GM23338 (cell line): ENCODE measurements at regions not wholly inside any gene's neighbourhood (a gene's known extent, or its start where the extent isn't known, plus 50 kb on each side); places are given as distances from the start of the nearest gene placed in this dataset.

Experiments used
- ATAC-seq: fragments of 200-7000 bp; cut with Tn5 transposase; 3 replicates; pipeline ENCODE4 v1.9.1; 2020
- DNase-seq: peaks from one replicate; pipeline ENCODE4 v3.0.0-alpha.2; 2015; ENCODE audit warnings: low spot score
- H2AFZ ChIP-seq: fragments of 200-600 bp; sonication (generic); 2 replicates; pipeline ENCODE4 v1.8.0; 2016; ENCODE audit warnings: antibody characterized with exemption, mild to moderate bottlenecking, moderate library complexity
- H3F3A ChIP-seq: fragments of 200-600 bp; sonication (generic); replicated peaks from 2 replicates; pipeline ENCODE4 v1.8.0; 2017; ENCODE audit warnings: antibody characterized with exemption, mixed run types, low read depth
- H3K27ac ChIP-seq: fragments of 200-600 bp; sonication (generic); 2 replicates; pipeline ENCODE4 v1.6.1; 2016; ENCODE audit warnings: low read depth
- H3K27me3 ChIP-seq: fragments of 200-600 bp; sonication (generic); 2 replicates; pipeline ENCODE4 v1.8.0; 2016; ENCODE audit warnings: mild to moderate bottlenecking, mixed run types, moderate library complexity; ENCODE audit not compliant: insufficient read depth
- H3K36me3 ChIP-seq: fragments of 200-600 bp; sonication (generic); 2 replicates; pipeline ENCODE4 v1.8.0; 2016; ENCODE audit warnings: mild to moderate bottlenecking; ENCODE audit not compliant: insufficient read depth
- H3K4me1 ChIP-seq: fragments of 200-600 bp; sonication (generic); 2 replicates; pipeline ENCODE4 v1.8.0; 2016; ENCODE audit warnings: mild to moderate bottlenecking, moderate library complexity; ENCODE audit not compliant: insufficient read depth
- H3K4me2 ChIP-seq: fragments of 200-600 bp; sonication (generic); 2 replicates; pipeline ENCODE4 v1.7.1; 2017; ENCODE audit warnings: mixed run types
- H3K4me3 ChIP-seq: fragments of 200-600 bp; sonication (generic); 2 replicates; pipeline ENCODE4 v1.6.1; 2016; ENCODE audit warnings: mixed run types
- H3K79me2 ChIP-seq: fragments of 200-600 bp; sonication (generic); replicated peaks from 2 replicates; pipeline ENCODE4 v1.8.0; 2017; ENCODE audit warnings: mild to moderate bottlenecking; ENCODE audit not compliant: insufficient read depth
- H3K9me2 ChIP-seq: fragments of 200-600 bp; sonication (generic); 2 replicates; pipeline ENCODE4 v1.8.0; 2017; ENCODE audit not compliant: insufficient read depth
- H4K20me1 ChIP-seq: fragments of 200-600 bp; sonication (generic); replicated peaks from 2 replicates; pipeline ENCODE4 v1.8.0; 2017; ENCODE audit warnings: mild to moderate bottlenecking; ENCODE audit not compliant: insufficient read depth
- H3K27ac Mint-ChIP-seq: 2 replicates; pipeline ENCODE4 v1.8.0; 2020; ENCODE audit warnings: inconsistent platforms, mild to moderate bottlenecking, moderate library complexity, mixed read lengths
- H3K27me3 Mint-ChIP-seq: 3 replicates; pipeline ENCODE4 v1.8.0; 2022; ENCODE audit warnings: low read depth, mild to moderate bottlenecking, moderate library complexity, mixed read lengths, inconsistent platforms; ENCODE audit not compliant: insufficient read depth, poor library complexity
- H3K36me3 Mint-ChIP-seq: 3 replicates; pipeline ENCODE4 v1.8.0; 2021; ENCODE audit warnings: low read depth, mild to moderate bottlenecking, inconsistent platforms, moderate library complexity, mixed read lengths
- H3K4me1 Mint-ChIP-seq: 3 replicates; pipeline ENCODE4 v1.8.0; 2020; ENCODE audit warnings: mild to moderate bottlenecking, inconsistent platforms, mixed read lengths
- H3K4me3 Mint-ChIP-seq: 3 replicates; pipeline ENCODE4 v1.8.0; 2021; ENCODE audit warnings: moderate library complexity, mild to moderate bottlenecking, inconsistent platforms, mixed read lengths
- H3K9me3 Mint-ChIP-seq: 3 replicates; pipeline ENCODE4 v1.8.0; 2020; ENCODE audit warnings: moderate library complexity, mild to moderate bottlenecking, inconsistent platforms, mixed read lengths
- CREB1 ChIP-seq: fragments of 250-450 bp; sonication (Bioruptor Pico); IDR thresholded peaks from 2 replicates; pipeline ENCODE4 v1.5.0; 2020; ENCODE audit warnings: low read depth, mild to moderate bottlenecking, moderate library complexity
- CTCF ChIP-seq, 2 experiments: fragments of 200-600 bp in 1 of 2; sonication (generic) in 1 of 2; conservative IDR thresholded peaks; 2 replicates each; pipeline versions ENCODE4 v1.5.1 to v1.6.1; 2016 to 2017; ENCODE audit warnings: antibody characterized with exemption in 2 of 2, low read depth in 2 of 2, mild to moderate bottlenecking in 2 of 2, moderate library complexity in 1 of 2
- ETS1 ChIP-seq: IDR thresholded peaks from 2 replicates; pipeline ENCODE4 v1.6.1; 2016; ENCODE audit warnings: antibody characterized with exemption
- EZH2 ChIP-seq: fragments of 200-600 bp; sonication (generic); IDR thresholded peaks from one replicate; pipeline ENCODE4 v1.8.0; 2017; ENCODE audit warnings: antibody characterized with exemption, mild to moderate bottlenecking, low read depth; ENCODE audit not compliant: unreplicated experiment
- EZH2phosphoT487 ChIP-seq: fragments of 200-600 bp; sonication (generic); IDR thresholded peaks from one replicate; pipeline ENCODE4 v1.8.1; 2018; ENCODE audit warnings: antibody characterized with exemption; ENCODE audit not compliant: unreplicated experiment
- JUNB ChIP-seq: IDR thresholded peaks from one replicate; pipeline ENCODE4 v1.6.1; 2016; ENCODE audit warnings: antibody characterized with exemption; ENCODE audit not compliant: unreplicated experiment
- NANOG ChIP-seq: IDR thresholded peaks from 2 replicates; pipeline ENCODE4 v1.6.1; 2016; ENCODE audit warnings: antibody characterized with exemption, borderline replicate concordance
- POLR2AphosphoS5 ChIP-seq: IDR thresholded peaks from 2 replicates; pipeline ENCODE4 v1.6.1; 2016; ENCODE audit warnings: antibody characterized with exemption, low read depth
- REST ChIP-seq: IDR thresholded peaks from one replicate; pipeline ENCODE4 v1.6.1; 2018; ENCODE audit warnings: antibody characterized with exemption; ENCODE audit not compliant: unreplicated experiment
- STAT1 ChIP-seq: IDR thresholded peaks from one replicate; pipeline ENCODE4 v1.6.1; 2016; ENCODE audit warnings: antibody characterized with exemption; ENCODE audit not compliant: unreplicated experiment
- ZNF114 ChIP-seq: fragments of 250-450 bp; sonication (Bioruptor Pico); IDR thresholded peaks from 2 replicates; pipeline ENCODE4 v1.5.0; 2020; ENCODE audit warnings: mild to moderate bottlenecking, moderate library complexity
- ZNF331 ChIP-seq: fragments of 250-450 bp; sonication (Bioruptor Pico); IDR thresholded peaks from 2 replicates; pipeline ENCODE4 v1.5.0; 2020; ENCODE audit warnings: low read depth, mild to moderate bottlenecking, moderate library complexity

GRCh38 chr12:86445356-86445755 is 189.2 kb upstream of the MGAT4C start (continued):
- TF ChIP-seq CTCF (conservative IDR thresholded peaks at IDR 0.05; ENCODE audit: low read depth in 2 of 2) (no peak), REST (no peak), STAT1 (no peak), ZNF114 (CRISPR knock-in tag) (no peak), EZH2phosphoT487 (no peak), JUNB (no peak), POLR2AphosphoS5 (no peak), ZNF331 (CRISPR knock-in tag) (no peak), EZH2 (no peak), NANOG (no peak), CREB1 (no peak)

- Mint-ChIP-seq H3K4me1 (peaks cover 10% of the 10 kb centered on the region), H3K27ac (no peak overlapping the region), H3K9me3 (no peaks in the 10 kb centered on the region), H3K4me3 (no peak overlapping the region), H3K36me3 (no peaks in the 10 kb centered on the region), H3K27me3 (no peaks in the 10 kb centered on the region)
- Histone ChIP-seq H3K27ac (no peak overlapping the region), H3K4me3 (no peak overlapping the region), H4K20me1 (no peaks in the 10 kb centered on the region), H2AFZ (no peak overlapping the region), H3K4me2 (no peak overlapping the region), H3K79me2 (no peaks in the 10 kb centered on the region), H3K9me2 (no peaks in the 10 kb centered on the region; the same call in 1 of the 2 replicates), H3K4me1 (no peaks in the 10 kb centered on the region), H3K36me3 (no peaks in the 10 kb centered on the region; the same call in 1 of the 2 replicates), H3F3A (no peaks in the 10 kb centered on the region), H3K27me3 (no peaks in the 10 kb centered on the region)
- DNase-seq (no peak), ATAC-seq (no peak)
- TF ChIP-seq EZH2 (no peak), CTCF (conservative IDR thresholded peaks at IDR 0.05; ENCODE audit: low read depth in 2 of 2) (no peak), POLR2AphosphoS5 (no peak), ETS1 (no peak), REST (no peak), EZH2phosphoT487 (no peak)
Measured at GRCh38 chr12:86435053-86435452, 178.9 kb upstream of the MGAT4C start.
